Keratinocyte (primary cell): ENCODE measurements at regions not wholly inside any gene's neighbourhood (a gene's known extent, or its start where the extent isn't known, plus 50 kb on each side); places are given as distances from the start of the nearest gene placed in this dataset.

Experiments
- DNase-seq: peaks from one replicate; pipeline ENCODE4 v3.0.0-alpha.2; 2011; ENCODE audit warnings: low read depth, missing footprints, low spot score
- FAIRE-seq: peaks from 2 replicates; lab custom pipeline; 2011; peaks lifted over from hg19 to GRCh38; lab: Jason Lieb, UNC
- H2AFZ ChIP-seq: 2 replicates; pipeline ENCODE4 v1.6.0; 2012; ENCODE audit warnings: low read length, control low read depth, inconsistent platforms; ENCODE audit not compliant: control insufficient read depth
- H3K27ac ChIP-seq: 2 replicates; pipeline ENCODE4 v1.5.1; 2011; ENCODE audit warnings: low read length; ENCODE audit not compliant: control insufficient read depth, insufficient read depth
- H3K27me3 ChIP-seq: 3 replicates; pipeline ENCODE4 v1.6.0; 2011; ENCODE audit warnings: low read length; ENCODE audit not compliant: control insufficient read depth, insufficient read depth; ENCODE audit errors: extremely low read depth
- H3K36me3 ChIP-seq, 2 experiments: 2 replicates in 1 of 2; 3 replicates in 1 of 2; pipeline ENCODE4 v1.5.1; 2011; ENCODE audit warnings: low read length in 2 of 2, mild to moderate bottlenecking in 1 of 2; ENCODE audit not compliant: control insufficient read depth in 2 of 2, insufficient read depth in 2 of 2; ENCODE audit errors: extremely low read depth in 1 of 2
- H3K4me1 ChIP-seq: 3 replicates; pipeline ENCODE4 v1.5.1; 2011; ENCODE audit warnings: low read length; ENCODE audit not compliant: control insufficient read depth, insufficient read depth; ENCODE audit errors: extremely low read depth
- H3K4me2 ChIP-seq: 3 replicates; pipeline ENCODE4 v1.6.0; 2011; ENCODE audit warnings: low read depth, low read length; ENCODE audit not compliant: control insufficient read depth, insufficient read depth; ENCODE audit errors: extremely low read depth
- H3K4me3 ChIP-seq, 3 experiments: fragments of 200-600 bp in 1 of 3; sonication (generic) in 1 of 3; 2 replicates in 2 of 3; 3 replicates in 1 of 3; pipeline ENCODE4 v1.5.1; 2011 to 2016; ENCODE audit warnings: low read length in 3 of 3, mild to moderate bottlenecking in 3 of 3, control low read depth in 2 of 3, inconsistent platforms in 1 of 3, low read depth in 1 of 3, mixed read lengths in 1 of 3, mixed run types in 1 of 3, moderate library complexity in 1 of 3; ENCODE audit not compliant: control insufficient read depth in 2 of 3, insufficient read depth in 2 of 3; ENCODE audit errors: extremely low read depth in 1 of 3
- H3K79me2 ChIP-seq: 2 replicates; pipeline ENCODE4 v1.6.0; 2012; ENCODE audit warnings: low read length; ENCODE audit not compliant: control insufficient read depth, insufficient read depth
- H3K9ac ChIP-seq: 3 replicates; pipeline ENCODE4 v1.6.0; 2011; ENCODE audit warnings: low read length; ENCODE audit not compliant: control insufficient read depth, insufficient read depth; ENCODE audit errors: extremely low read depth
- H3K9me1 ChIP-seq: 3 replicates; pipeline ENCODE4 v1.6.0; 2011; ENCODE audit warnings: low read length; ENCODE audit not compliant: control insufficient read depth, insufficient read depth; ENCODE audit errors: extremely low read depth
- H3K9me3 ChIP-seq: 2 replicates; pipeline ENCODE4 v1.5.1; 2012; ENCODE audit warnings: low read depth, low read length; ENCODE audit not compliant: control insufficient read depth
- H4K20me1 ChIP-seq: 3 replicates; pipeline ENCODE4 v1.6.0; 2011; ENCODE audit warnings: low read length; ENCODE audit not compliant: control insufficient read depth, insufficient read depth; ENCODE audit errors: extremely low read depth
- EZH2 ChIP-seq: IDR thresholded peaks from one replicate; pipeline ENCODE4 v1.6.1; 2012; ENCODE audit warnings: inconsistent platforms, mild to moderate bottlenecking, low read length, moderate library complexity
- dilution Hi-C: fragments of 300-500 bp; cut with MboI; formaldehyde crosslinking; loops from one replicate; pipeline ENCODE4 v1.7.0; 2020; ENCODE audit warnings: low sequenced_read_pairs; ENCODE audit not compliant: extremely low pct_ligation_motif_present
- TF ChIP-seq, protein P1 (sequence below), 3 experiments: IDR thresholded peaks in 1 of 3; conservative IDR thresholded peaks in 1 of 3; optimal IDR thresholded peaks in 1 of 3; 2 replicates in 2 of 3; 3 replicates in 1 of 3; pipeline versions ENCODE3 to v1.5.1; 2011; ENCODE audit warnings: low read length in 3 of 3, mild to moderate bottlenecking in 3 of 3, moderate library complexity in 2 of 3, control low read depth in 1 of 3, inconsistent platforms in 1 of 3; ENCODE audit not compliant: insufficient read depth in 2 of 3; ENCODE audit errors: extremely low read depth in 1 of 3

- no peak overlapping the region for H3K4me3 ChIP-seq
- H3K9ac ChIP-seq: no peak overlapping the region
- TF ChIP-seq EZH2: no peak
- TF ChIP-seq, protein P1, sequence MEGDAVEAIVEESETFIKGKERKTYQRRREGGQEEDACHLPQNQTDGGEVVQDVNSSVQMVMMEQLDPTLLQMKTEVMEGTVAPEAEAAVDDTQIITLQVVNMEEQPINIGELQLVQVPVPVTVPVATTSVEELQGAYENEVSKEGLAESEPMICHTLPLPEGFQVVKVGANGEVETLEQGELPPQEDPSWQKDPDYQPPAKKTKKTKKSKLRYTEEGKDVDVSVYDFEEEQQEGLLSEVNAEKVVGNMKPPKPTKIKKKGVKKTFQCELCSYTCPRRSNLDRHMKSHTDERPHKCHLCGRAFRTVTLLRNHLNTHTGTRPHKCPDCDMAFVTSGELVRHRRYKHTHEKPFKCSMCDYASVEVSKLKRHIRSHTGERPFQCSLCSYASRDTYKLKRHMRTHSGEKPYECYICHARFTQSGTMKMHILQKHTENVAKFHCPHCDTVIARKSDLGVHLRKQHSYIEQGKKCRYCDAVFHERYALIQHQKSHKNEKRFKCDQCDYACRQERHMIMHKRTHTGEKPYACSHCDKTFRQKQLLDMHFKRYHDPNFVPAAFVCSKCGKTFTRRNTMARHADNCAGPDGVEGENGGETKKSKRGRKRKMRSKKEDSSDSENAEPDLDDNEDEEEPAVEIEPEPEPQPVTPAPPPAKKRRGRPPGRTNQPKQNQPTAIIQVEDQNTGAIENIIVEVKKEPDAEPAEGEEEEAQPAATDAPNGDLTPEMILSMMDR (optimal IDR thresholded peaks at IDR 0.05 in 1 of 3, IDR thresholded peaks at IDR 0.05 in 1 of 3, conservative IDR thresholded peaks at IDR 0.05 in 1 of 3; ENCODE audit: extremely low read depth in 1 of 3, insufficient read depth in 2 of 3, low read length in 3 of 3): no peak
- no peaks in the 10 kb centered on the region for H3K9me1 ChIP-seq
- H3K4me1 ChIP-seq: no peaks in the 10 kb centered on the region
- H3K4me2 ChIP-seq: no peak overlapping the region
- no peaks in the 10 kb centered on the region for H3K27me3 ChIP-seq
- dilution Hi-C loops: no loop called here
- no peak overlapping the region for H3K27ac ChIP-seq
- no peak for FAIRE-seq
- H3K79me2 ChIP-seq: no peaks in the 10 kb centered on the region
- H3K9me3 ChIP-seq: no peaks in the 10 kb centered on the region
- H4K20me1 ChIP-seq: no peaks in the 10 kb centered on the region
- DNase-seq: no peak
- no peak overlapping the region for H2AFZ ChIP-seq
- H3K36me3 ChIP-seq: no peaks in the 10 kb centered on the region
Observed at GRCh38 chr12:17352164-17352563, 737.8 kb downstream of the RERGL start.

- dilution Hi-C loops: no loop called here
Observed at GRCh38 chr12:17348311-17348710, 741.7 kb downstream of the RERGL start.

More at GRCh38 chr12:17348311-17348710, 741.7 kb downstream of the RERGL start:
- Histone ChIP-seq H4K20me1 (no peaks in the 10 kb centered on the region), H2AFZ (no peak overlapping the region), H3K4me1 (no peaks in the 10 kb centered on the region), H3K4me3 (no peak overlapping the region), H3K36me3 (no peaks in the 10 kb centered on the region), H3K27ac (no peak overlapping the region), H3K27me3 (no peaks in the 10 kb centered on the region), H3K79me2 (no peaks in the 10 kb centered on the region), H3K9me1 (no peaks in the 10 kb centered on the region), H3K9ac (no peak overlapping the region), H3K9me3 (no peaks in the 10 kb centered on the region), H3K4me2 (no peak overlapping the region)
- TF ChIP-seq, protein P1 (optimal IDR thresholded peaks at IDR 0.05 in 1 of 3, IDR thresholded peaks at IDR 0.05 in 1 of 3, conservative IDR thresholded peaks at IDR 0.05 in 1 of 3; ENCODE audit: extremely low read depth in 1 of 3, insufficient read depth in 2 of 3, low read length in 3 of 3): no peak
- TF ChIP-seq EZH2: no peak
- DNase-seq (no peak), FAIRE-seq (no peak)
